SJSA1 (cell line): ENCODE measurements at regions not wholly inside any gene's neighbourhood (a gene's known extent, or its start where the extent isn't known, plus 50 kb on each side); places are given as distances from the start of the nearest gene placed in this dataset.

Experiments used
- DNase-seq, 2 experiments: peaks; one replicate each; pipeline ENCODE4 v3.0.0-alpha.2; 2015 to 2020; ENCODE audit warnings: low spot score in 2 of 2, low read depth in 1 of 2
- H3K27ac ChIP-seq: fragments of 250-450 bp; sonication (Bioruptor Pico); 2 replicates; pipeline ENCODE4 v1.5.1; 2020; ENCODE audit warnings: mild to moderate bottlenecking, moderate library complexity
- H3K27me3 ChIP-seq: fragments of 250-450 bp; sonication (Bioruptor Pico); replicated peaks from 2 replicates; pipeline ENCODE4 v1.5.1; 2020; ENCODE audit warnings: mild to moderate bottlenecking, moderate library complexity
- H3K36me3 ChIP-seq: fragments of 250-450 bp; sonication (Bioruptor Pico); 2 replicates; pipeline ENCODE4 v1.5.1; 2020; ENCODE audit warnings: mild to moderate bottlenecking
- H3K4me1 ChIP-seq: fragments of 250-450 bp; sonication (Bioruptor Pico); replicated peaks from 2 replicates; pipeline ENCODE4 v1.6.1; 2021; ENCODE audit warnings: mild to moderate bottlenecking
- H3K4me3 ChIP-seq: fragments of 250-450 bp; sonication (Bioruptor Pico); 2 replicates; pipeline ENCODE4 v1.5.1; 2020; ENCODE audit warnings: mild to moderate bottlenecking
- H3K9me3 ChIP-seq: fragments of 250-450 bp; sonication (Bioruptor Pico); replicated peaks from 2 replicates; pipeline ENCODE4 v1.5.1; 2020; ENCODE audit warnings: mild to moderate bottlenecking

GRCh38 chr2:121134728-121135127 lies 150.3 kb downstream of the TFCP2L1 start:
- H3K9me3 ChIP-seq = no peaks in the 10 kb centered on the region; the same call in 1 of the 2 replicates
- H3K36me3 ChIP-seq = no peaks in the 10 kb centered on the region
- no peaks in the 10 kb centered on the region for H3K4me1 ChIP-seq
- H3K27ac ChIP-seq = no peak overlapping the region
- no peak for DNase-seq
- H3K4me3 ChIP-seq = no peak overlapping the region
- H3K27me3 ChIP-seq = no peaks in the 10 kb centered on the region

- Histone ChIP-seq H3K4me1 (no peaks in the 10 kb centered on the region), H3K9me3 (no peaks in the 10 kb centered on the region; the same call in 1 of the 2 replicates), H3K4me3 (no peak overlapping the region), H3K36me3 (no peaks in the 10 kb centered on the region), H3K27ac (no peak overlapping the region), H3K27me3 (no peaks in the 10 kb centered on the region)
- no peak for DNase-seq
Observed at GRCh38 chr2:121135168-121135853, 149.7 kb downstream of the TFCP2L1 start.

DNA sequence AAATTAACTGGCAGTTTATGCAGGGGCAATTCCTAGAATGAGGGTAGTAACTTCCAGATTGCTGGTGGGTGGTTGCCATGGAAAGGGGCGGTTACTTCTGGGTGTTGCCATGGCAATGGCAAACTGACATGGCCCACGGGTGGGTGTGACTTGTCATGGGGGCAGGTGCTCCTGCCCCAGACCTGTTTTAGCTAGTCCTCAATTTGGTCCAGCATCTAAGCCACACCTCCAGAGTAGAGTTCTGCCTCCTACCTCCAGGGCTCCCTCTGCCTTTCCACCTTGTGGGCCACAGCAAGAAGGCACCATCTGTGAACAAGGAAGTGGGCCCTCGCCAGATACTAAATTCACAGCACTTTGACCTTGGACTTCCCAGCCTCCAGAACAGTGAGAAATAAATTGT lies 148.7 kb downstream of the TFCP2L1 start:
- Histone ChIP-seq H3K4me1 (no peaks in the 10 kb centered on the region; the same call in 1 of the 2 replicates), H3K27me3 (no peaks in the 10 kb centered on the region)

DNA sequence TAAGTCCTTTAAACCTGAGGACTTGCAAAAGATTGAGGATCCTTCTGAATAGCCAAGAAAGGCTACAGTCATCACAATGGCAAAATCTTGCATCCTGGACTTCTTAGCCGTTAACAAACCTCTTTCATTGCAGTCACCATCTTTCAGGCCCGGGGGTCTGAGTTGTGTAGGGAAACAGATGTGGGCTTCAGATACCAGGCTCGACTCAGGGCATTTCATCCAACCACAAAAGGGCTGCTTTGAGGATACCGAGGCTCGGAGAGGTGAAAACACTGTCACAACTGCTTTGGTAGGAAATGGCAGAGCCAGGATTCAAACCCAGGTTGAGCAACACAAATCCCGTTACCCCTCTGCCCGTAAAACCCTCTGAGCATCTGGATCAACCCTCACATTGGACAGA lies 147.4 kb downstream of the TFCP2L1 start:
- Histone ChIP-seq H3K9me3 (no peaks in the 10 kb centered on the region; the same call in 1 of the 2 replicates), H3K27ac (no peak overlapping the region), H3K4me1 (peaks cover 6% of the 10 kb centered on the region), H3K27me3 (no peaks in the 10 kb centered on the region), H3K4me3 (no peak overlapping the region), H3K36me3 (no peaks in the 10 kb centered on the region)
- no peak for DNase-seq

More for the DNA sequence above, 148.7 kb downstream of the TFCP2L1 start:
- Histone ChIP-seq H3K9me3 (no peaks in the 10 kb centered on the region; the same call in 1 of the 2 replicates), H3K36me3 (no peaks in the 10 kb centered on the region), H3K4me3 (no peak overlapping the region), H3K27ac (no peak overlapping the region)
- DNase-seq = no peak

DNA sequence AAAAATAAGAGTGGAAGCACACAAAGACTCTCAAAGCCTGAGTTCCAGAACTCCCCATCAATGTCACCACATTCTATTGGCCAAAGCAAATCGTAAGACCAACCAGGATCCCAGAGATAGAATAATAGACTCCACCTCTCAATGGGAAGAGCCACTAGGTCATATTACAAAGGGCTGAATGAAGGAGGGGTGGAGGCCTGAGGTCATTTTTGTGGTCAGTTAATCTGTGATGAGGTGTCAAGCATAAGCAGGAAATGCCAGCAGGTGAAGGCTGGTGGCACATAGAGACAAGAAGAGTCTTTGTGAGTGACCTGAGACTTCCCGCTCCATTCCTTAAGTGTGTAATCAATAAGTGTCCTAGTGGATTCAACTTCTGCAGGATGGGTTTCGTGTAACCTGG lies 144.3 kb downstream of the TFCP2L1 start:
- peaks cover 6% of the 10 kb centered on the region for H3K4me1 ChIP-seq
- H3K27me3 ChIP-seq = no peaks in the 10 kb centered on the region
- H3K36me3 ChIP-seq = no peaks in the 10 kb centered on the region
- no peaks in the 10 kb centered on the region; the same call in 1 of the 2 replicates for H3K9me3 ChIP-seq
- H3K27ac ChIP-seq = no peak overlapping the region
- no peak overlapping the region for H3K4me3 ChIP-seq
- DNase-seq = no peak

GRCh38 chr2:121142452-121142851 lies 142.6 kb downstream of the TFCP2L1 start:
- no peaks in the 10 kb centered on the region for H3K27me3 ChIP-seq
- H3K9me3 ChIP-seq = no peaks in the 10 kb centered on the region; the same call in 1 of the 2 replicates
- H3K36me3 ChIP-seq = no peaks in the 10 kb centered on the region
- peaks cover 10% of the 10 kb centered on the region for H3K4me1 ChIP-seq
- no peak overlapping the region for H3K27ac ChIP-seq
- DNase-seq = no peak
- H3K4me3 ChIP-seq = no peak overlapping the region

DNA sequence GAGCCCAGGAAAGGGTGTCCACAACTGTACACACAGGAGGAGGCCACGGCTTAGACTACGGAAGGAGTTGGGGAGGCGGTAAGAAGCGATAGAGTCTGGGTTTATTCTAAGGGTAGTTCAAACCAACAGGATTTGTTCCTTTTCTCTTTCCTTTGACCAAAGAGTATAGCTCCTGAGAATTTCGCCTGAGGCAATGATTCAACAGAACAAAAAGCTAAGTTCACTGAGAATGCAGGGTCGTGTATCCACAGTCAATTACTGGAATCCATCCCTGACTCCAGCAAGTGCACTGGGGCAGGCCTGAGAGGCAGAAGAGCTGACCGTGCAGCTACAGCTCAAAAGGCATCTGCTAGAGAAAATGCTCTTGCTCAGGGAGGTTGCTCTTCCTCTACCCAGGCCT lies 140.9 kb downstream of the TFCP2L1 start:
- H3K4me3 ChIP-seq = no peak overlapping the region
- no peaks in the 10 kb centered on the region; the same call in 1 of the 2 replicates for H3K9me3 ChIP-seq
- H3K27me3 ChIP-seq = no peaks in the 10 kb centered on the region
- no peak overlapping the region for H3K27ac ChIP-seq
- H3K4me1 ChIP-seq = peaks cover 18% of the 10 kb centered on the region
- DNase-seq = no peak
- no peaks in the 10 kb centered on the region for H3K36me3 ChIP-seq

DNA sequence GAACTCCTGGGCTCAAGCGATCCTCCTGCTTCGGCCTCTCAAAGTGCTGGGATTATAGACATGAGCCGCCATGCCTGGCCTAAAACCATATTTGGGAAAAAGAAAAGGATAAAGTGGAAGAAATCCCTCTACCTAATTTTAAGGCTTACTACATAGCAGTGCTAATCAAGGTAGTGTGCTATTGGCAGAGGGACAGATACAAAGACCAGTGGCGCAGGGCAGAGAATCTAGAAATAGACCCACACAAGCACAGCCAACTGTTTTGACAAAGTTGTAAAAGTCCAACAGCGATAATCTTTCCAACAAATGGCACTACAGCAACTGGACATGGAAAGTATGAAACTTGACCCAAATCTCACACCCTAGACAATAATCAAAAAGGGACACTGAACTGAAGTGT lies 138.4 kb downstream of the TFCP2L1 start:
- Histone ChIP-seq H3K9me3 (no peaks in the 10 kb centered on the region), H3K27ac (no peak overlapping the region), H3K27me3 (no peaks in the 10 kb centered on the region)

DNA sequence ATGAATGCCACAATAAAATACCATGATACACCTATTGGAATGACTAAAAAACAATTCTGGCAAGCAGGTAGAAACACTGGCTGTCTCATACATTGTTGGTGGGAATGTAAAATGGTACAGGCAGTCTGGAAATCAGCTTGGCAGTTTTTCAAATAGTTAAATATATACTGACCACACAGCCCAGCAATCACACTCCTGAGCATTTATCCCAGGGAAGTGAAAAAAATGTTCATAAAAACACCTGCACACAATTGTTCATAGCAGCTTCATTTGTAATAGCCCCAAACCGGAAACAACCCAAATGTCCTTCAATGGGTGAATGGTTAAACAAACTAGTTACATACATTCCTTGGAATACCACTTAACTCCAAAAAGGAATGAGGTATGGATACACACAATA lies 137.2 kb downstream of the TFCP2L1 start:
- Histone ChIP-seq H3K4me1 (peaks cover 35% of the 10 kb centered on the region), H3K27me3 (no peaks in the 10 kb centered on the region), H3K9me3 (no peaks in the 10 kb centered on the region), H3K36me3 (no peaks in the 10 kb centered on the region), H3K27ac (no peak overlapping the region), H3K4me3 (no peak overlapping the region)
- DNase-seq = peak in 1 of 2 experiments; percentile 57

More for the DNA sequence above, 138.4 kb downstream of the TFCP2L1 start:
- DNase-seq = no peak
- H3K36me3 ChIP-seq = no peaks in the 10 kb centered on the region
- H3K4me1 ChIP-seq = peaks cover 29% of the 10 kb centered on the region
- H3K4me3 ChIP-seq = no peak overlapping the region

GRCh38 chr2:121148481-121148880 lies 136.5 kb downstream of the TFCP2L1 start:
- no peak overlapping the region for H3K27ac ChIP-seq
- peaks cover 35% of the 10 kb centered on the region for H3K4me1 ChIP-seq
- H3K36me3 ChIP-seq = no peaks in the 10 kb centered on the region
- no peak overlapping the region for H3K4me3 ChIP-seq
- no peaks in the 10 kb centered on the region for H3K9me3 ChIP-seq
- no peak for DNase-seq
- no peaks in the 10 kb centered on the region for H3K27me3 ChIP-seq

GRCh38 chr2:121149384-121149783 lies 135.6 kb downstream of the TFCP2L1 start:
- no peak overlapping the region for H3K4me3 ChIP-seq
- peaks cover 35% of the 10 kb centered on the region for H3K4me1 ChIP-seq
- H3K27me3 ChIP-seq = no peaks in the 10 kb centered on the region
- no peaks in the 10 kb centered on the region for H3K9me3 ChIP-seq
- no peak for DNase-seq
- no peaks in the 10 kb centered on the region for H3K36me3 ChIP-seq
- H3K27ac ChIP-seq = no peak overlapping the region

DNA sequence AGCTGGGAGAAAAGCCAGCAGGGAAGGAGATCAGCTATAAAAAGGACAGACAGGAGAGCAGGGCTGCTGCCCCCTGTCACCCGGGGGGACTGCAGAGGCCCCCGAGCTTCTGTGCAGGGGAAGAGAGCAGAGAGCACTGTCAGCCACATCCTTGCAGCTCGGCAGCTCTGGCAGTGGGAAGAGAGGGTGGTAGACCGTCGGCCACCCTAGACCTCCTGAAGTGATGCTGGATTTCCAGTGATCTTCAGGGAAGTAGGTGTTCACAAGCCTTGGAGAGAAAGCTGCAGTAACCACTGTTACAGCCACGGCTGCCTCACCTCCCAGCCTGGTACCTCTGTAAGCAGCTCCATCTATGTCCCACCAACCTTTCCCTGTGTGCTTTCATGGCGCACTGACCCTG lies 134.9 kb downstream of the TFCP2L1 start:
- Histone ChIP-seq H3K9me3 (no peaks in the 10 kb centered on the region), H3K4me1 (peaks cover 35% of the 10 kb centered on the region), H3K36me3 (no peaks in the 10 kb centered on the region), H3K27me3 (no peaks in the 10 kb centered on the region), H3K27ac (no peak overlapping the region), H3K4me3 (no peak overlapping the region)
- no peak for DNase-seq

GRCh38 chr2:121150713-121151112 lies 134.3 kb downstream of the TFCP2L1 start:
- Histone ChIP-seq H3K9me3 (no peaks in the 10 kb centered on the region), H3K27ac (no peak overlapping the region), H3K36me3 (no peaks in the 10 kb centered on the region), H3K4me3 (no peak overlapping the region), H3K4me1 (peaks cover 35% of the 10 kb centered on the region), H3K27me3 (no peaks in the 10 kb centered on the region)
- no peak for DNase-seq

DNA sequence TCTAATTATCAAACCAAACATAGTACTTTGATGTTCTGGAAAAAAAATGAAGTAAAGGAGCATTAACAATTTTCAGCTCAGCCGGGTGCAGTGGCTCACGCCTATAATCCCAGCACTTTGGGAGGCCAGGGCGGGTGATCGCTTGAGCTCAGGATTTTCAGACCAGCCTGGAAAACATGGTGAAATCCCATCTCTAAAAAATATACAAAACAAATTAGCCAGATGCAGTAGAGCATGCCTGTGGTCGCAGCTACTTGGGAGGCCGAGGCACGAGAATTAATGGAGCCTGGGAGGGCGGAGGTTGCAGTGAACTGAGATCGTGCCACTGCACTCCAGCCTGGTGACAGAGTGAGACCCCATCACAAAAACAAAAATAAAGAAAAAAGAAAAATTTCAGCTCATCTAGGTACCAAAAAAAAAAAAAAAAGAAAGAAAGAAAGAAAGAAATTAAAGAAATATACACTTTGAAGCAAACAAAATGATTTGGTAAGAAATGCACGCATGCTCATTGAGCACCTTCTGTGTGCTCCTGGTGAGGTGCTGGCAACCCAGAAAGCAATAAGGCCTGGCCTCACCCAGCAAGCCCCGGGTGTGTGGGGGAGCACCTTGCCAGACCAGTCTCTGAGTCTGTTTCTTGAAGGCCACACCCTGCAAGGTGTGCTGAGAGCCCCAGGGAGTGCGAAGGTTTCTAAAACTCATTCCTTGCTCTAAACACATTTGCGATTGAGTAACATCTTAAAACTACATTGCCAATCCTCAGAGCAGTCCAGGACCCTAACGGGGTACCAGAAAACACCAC lies 133.5 kb downstream of the TFCP2L1 start:
- peaks cover 35% of the 10 kb centered on the region for H3K4me1 ChIP-seq
- peak overlapping the region; percentile 58 for H3K27ac ChIP-seq
- DNase-seq = peak; percentile 86 to 93
- no peaks in the 10 kb centered on the region for H3K27me3 ChIP-seq
- H3K9me3 ChIP-seq = no peaks in the 10 kb centered on the region
- H3K4me3 ChIP-seq = no peak overlapping the region
- H3K36me3 ChIP-seq = no peaks in the 10 kb centered on the region
